Dedifferentiated amniotic fluid mesenchymal stem cell (primary cell): ENCODE measurements at regions not wholly inside any gene's neighbourhood (a gene's known extent, or its start where the extent isn't known, plus 50 kb on each side); places are given as distances from the start of the nearest gene placed in this dataset.
"Not testable (repeated sequence)": the region's sequence is repeated elsewhere in the genome, so short reads cannot be mapped to it uniquely, and the experiment has no call there.

Source experiments
- DNase-seq: peaks from one replicate; pipeline ENCODE4 v3.0.0-alpha.2; 2016; ENCODE audit errors: extremely low spot score

DNA sequence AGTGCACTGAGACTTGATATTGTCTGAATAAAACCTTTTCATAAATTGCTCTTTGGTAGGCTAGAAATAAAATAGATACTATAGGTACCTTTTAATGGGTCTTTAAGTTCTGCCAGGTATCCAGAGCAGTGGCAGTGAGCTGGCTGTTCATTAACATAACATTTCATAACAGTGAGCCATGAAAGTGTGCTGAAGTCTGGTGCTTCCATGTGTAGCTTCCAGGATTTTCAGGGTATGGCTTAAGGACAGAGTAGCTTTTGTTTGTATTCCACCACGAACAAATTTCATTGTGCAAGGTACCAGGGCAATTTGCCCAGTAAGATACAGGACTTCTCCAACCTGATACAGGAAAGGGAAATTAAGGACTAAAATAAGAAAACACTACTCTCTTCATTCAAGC is 124.7 kb upstream of the NANOGP8 start:
- DNase-seq, result no peak

DNA sequence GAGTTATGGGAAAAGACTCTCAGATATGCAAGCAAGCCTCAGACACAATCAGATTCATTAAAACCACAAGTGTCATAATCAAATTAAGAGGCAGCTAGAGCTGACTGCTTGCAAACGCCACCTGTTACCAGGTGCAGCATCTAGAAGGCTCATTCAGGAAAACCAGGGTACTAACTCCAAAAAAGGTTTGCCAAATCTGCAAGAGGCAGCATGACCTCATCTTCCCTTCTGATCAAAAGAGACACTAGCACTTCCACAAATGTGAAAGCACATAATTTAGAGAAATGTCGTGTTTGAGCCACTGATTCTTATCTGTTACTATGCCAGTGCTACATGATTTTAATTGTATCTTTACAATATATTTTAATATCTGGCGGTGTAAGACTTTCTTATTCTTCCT is 123.3 kb upstream of the NANOGP8 start:
- DNase-seq, result no peak

DNA sequence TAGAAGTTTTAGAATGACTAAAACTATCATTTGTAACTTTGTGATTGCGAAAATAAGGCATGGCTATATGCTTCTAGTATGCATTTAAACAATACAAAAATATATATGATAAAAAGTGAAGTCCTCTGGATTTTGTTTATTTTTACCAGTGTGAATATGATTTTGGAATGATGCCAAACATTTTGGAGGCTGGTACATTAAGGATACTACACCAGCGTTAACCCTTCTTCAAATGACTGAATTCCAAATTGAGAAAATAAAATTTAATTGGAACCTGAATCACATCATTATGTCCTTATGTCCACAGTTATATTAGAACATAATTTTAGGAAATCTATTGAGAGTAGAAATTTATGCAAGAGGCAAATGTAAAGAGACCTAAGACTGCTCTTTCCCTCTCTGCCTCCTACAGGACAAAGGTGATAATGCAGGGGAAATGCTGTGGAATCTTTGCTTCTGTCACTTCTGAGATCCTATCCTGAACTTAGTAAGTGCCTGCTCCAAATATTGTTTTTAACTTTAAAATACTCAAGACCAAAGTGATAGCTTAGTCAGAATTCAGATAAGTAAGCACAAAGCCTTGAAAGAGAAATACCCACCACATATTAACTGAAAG is 121.1 kb upstream of the NANOGP8 start:
- no peak for DNase-seq

DNA sequence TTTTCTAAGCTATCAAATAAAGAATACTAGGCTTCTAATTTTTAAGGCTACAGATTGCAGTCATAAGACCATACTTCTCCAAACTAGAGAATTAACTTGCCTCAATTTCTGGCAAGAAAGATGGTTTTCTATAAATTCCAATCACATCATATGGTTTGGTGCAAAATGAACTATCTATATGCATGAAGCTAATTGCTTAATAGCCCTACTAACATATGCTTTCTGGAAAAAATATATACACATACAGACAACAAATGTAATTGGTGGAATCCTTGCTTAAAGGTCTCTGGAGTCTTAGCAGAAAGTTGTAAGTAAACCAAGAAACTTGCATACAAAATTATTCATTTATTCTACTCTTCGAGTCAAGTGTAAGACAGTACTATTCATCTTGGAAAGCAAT is 113.1 kb upstream of the NANOGP8 start:
- DNase-seq, result no peak

DNA sequence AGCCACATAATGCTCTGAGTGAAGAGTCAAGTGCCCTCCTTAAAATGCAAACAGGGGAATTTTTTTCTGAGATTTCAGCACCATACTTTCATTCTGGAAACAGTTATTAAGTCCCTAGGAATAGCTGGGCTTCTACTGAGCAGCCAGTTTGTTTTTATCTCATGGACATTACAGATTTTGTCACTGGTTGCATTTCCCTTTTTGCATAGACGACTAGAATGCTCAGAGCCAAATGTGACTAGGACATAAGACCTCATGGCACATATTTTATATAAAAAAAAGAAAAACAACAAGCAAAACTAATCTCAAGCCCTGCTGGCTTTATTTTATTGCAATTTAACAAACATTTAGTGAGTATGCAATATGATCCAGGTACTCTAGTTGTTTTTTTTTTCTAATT is 112.7 kb upstream of the NANOGP8 start:
- DNase-seq, result no peak

DNA sequence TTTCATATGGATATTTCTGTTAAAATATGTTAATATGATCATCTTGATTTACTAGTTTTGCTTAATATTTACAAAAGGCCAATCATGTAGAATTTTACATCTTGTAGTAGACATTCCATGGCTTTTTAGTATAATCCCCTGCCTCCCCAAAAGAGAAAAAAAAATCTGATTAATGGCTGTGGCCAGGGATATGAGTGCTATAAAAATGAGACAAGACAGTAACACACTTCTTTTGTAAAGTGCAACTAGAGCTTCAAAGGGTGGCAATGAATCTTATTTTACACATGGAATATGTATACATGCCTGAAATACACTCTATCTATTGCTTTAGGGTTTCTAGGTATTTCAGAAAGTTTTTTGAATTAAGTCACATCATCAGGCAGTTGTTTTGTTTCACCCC is 112.2 kb upstream of the NANOGP8 start:
- no peak for DNase-seq

DNA sequence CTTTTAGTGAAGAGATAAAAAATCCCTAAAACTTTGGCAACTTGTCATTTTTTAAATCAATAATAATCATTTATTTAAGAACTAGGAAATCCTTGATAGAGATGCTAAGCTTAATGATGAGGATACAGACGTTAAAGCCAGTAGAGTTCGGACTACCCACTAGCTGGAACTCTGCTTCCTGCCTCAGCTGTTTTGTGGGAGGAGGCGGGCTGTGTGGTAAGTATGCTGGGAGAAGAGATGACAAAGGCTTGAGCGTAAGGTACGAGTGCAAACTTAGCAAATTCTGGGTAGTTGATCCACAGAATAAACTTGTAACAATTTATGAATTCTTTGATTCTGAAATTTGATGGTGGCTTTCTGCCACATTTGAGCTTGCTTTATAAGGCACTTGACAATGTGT is 111.2 kb upstream of the NANOGP8 start:
- DNase-seq, result no peak

DNA sequence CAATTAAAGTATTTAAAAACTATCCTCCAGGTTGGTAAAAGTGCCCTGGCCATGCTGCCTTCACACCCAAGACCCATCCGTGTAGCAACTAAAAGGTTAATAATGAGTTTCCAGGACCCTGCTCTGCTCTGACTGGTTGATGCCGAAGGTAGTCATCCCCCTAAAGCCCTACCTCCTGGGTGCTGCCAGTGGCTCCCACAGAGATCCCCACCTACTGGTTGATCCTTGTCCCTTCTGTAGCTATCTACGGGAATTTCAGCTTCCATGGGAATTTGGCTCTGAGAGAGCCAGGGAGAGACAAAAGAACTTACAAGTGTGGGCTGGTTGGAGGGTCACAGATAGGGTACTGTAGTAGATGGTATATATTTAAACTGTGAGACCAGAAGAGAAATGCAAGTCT is 110.6 kb upstream of the NANOGP8 start:
- no peak for DNase-seq

DNA sequence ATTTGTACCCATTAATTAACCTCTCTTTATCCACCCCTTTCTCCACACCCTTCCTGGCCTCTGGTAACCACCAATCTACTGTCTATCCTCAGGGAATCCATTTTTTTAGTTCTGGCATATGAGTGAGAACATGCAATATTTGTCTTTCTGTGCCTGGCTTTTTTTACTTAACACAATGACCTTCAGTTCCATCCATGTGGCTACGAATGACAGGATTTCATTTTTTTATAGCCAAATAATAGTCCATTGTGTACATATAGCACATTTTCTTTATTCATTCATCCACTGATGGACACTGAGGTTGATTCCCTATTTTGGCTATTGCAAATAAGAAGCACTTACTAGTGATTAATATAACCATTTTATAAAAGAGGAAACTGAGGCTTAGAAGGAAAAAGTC is 109.9 kb upstream of the NANOGP8 start:
- no peak for DNase-seq

DNA sequence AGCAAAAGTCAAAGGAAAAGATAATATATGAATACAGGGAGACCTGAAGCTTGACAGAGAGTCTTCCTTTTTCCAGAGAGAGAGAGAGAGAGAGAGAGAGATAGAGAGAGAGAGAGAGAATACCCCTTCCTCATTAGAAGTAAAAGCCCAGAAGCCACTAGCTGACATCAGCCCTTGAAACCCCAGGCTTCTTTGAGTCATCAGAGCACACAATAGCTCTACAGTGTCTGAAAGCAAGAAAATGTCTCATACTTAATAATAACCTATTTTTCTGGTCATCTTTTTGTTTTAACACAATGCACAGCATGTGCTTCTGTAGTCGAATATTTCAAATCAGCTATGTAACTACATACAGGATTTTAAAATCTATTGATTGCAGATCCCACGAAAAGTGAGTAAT is 109.2 kb upstream of the NANOGP8 start:
- no peak for DNase-seq

DNA sequence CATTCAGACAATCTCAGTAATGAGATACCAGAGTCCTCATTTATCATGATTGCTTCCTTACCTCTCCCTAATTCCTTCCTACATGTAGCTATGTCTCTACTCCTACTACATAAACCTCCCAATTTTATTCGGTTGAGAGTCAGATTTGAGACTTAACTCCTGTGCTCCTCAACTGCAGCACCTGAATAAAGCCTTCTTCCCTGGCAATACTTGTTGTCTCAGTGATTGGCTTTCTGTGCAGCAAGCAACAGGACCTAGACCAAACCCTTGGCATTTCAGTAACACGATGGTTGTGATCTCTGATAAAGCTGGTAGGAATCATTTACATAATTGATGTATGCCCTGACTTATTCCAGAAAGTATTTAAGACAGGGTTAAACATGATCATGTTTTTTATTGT is 106.7 kb upstream of the NANOGP8 start:
- no peak for DNase-seq

DNA sequence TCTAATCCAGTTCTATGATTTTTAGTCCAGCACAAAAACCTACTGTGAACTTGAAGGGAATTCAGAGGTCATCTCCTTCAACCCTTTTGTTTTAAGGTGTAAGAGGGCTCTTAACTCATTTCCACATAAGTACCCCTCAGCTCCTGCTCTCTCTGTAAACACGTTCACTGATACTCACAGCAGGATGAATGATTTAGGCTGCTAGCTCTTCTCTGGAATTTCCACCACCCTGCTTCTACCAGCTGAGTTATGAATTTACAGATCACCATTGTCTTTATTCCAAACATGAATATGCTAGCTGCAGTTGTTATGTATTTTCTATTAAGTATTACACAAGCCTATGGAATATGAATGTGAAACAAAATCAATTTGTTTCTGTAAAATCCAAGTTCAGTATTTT is 101.3 kb upstream of the NANOGP8 start:
- no peak for DNase-seq

DNA sequence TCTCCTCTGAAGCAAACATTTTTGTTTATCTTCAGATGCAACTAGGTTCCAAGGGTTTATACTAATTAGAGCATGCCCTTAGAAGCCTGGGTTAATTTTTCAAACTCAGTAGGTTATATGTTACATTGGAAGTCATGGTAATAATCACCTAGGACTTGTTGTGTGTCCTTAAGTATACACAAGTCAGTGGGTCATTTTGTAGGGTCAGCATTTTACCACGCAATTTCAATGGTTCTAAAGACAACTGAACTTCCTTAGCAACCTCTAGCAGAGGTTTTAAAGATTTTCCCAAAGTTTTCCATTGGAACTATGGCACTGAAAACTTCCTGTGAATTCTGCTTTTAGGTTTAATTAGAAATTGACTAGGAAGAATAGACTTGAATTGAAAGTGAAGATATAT is 99.6 kb upstream of the NANOGP8 start:
- DNase-seq, result no peak

DNA sequence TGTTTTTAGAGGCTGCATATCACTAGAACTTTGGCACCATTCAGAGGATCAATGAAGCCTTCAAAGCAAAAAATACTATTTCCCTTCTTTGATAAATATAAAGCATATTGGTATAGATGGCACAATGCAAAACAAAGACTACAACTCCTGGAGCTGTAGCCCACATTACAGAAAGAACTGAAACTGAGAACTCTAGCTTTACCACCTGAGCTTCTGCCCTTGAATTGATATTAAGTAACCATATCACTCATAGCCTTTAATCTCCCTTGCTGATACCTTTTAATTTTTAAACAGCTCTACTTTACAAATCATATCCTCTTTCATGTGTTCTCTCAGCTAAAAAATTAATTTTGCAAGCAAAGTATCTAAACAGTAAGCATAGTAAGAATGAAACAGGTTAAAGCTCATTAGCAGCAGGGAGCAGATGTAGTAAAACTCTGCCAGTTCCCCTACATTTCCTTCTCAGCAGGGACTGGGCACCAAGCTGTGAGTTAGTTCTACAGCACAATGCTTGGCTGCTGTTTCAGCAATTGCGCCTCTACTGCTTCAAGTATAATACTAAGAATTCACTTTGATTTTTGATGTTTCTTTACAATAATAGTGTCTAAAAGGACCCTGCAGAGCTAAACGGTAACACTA is 97.9 kb upstream of the NANOGP8 start:
- no peak for DNase-seq

DNA sequence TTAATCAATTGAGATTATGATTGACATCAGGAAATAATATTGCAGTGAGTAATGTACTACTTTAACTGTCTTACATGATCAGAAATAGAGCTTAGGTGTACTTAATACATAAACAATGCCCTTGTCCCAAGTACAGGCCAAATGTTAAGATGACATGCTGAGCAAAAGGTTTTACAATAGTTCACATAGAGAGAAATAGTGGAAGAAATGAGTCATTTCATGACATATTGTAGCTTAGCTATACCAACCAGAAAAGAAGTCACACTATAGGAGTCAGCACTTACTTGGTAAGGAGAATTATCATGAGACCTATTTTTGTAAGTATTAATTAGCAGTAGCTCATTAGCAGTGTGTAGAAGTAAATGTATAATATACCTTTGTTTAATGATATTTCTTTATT is 96.4 kb upstream of the NANOGP8 start:
- peak; percentile 22 for DNase-seq

DNA sequence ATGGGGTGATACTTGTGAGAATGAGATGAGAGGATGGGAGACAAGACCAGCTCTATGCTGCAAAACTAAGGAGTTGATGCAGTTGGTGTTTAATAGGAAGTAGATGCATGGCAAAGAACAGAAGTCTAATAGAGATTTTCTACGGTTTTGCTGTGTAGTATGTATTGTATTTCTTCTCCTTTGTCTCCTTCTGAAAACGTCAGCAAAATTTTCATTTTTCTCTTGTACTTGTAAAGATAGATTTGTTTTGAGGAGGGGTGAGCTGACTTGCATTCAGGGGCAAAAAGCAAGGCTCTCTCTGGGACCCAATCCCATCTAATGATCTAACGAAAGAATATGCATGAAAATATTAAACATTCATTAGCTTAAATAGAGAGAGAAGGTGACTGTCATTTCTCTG is 94.6 kb upstream of the NANOGP8 start:
- no peak for DNase-seq

DNA sequence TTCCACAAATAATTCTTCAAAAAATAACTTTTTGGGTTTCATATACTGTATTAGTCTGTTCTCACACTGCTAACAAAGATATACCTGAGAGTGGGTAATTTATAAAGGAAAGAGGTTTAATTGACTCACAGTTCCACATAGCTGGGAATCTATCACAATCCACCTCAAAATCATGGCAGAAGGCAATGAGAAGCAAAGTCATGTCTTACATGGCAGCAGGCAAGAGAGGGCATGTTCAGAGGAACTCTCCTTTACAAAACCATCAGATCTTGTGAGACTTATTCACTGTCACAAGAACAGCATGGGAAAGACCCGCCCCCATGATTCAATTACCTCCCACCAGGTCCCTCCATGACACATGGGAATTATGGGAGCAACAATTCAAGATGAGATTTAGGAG is 93.1 kb upstream of the NANOGP8 start:
- DNase-seq, result not testable (repeated sequence)

DNA sequence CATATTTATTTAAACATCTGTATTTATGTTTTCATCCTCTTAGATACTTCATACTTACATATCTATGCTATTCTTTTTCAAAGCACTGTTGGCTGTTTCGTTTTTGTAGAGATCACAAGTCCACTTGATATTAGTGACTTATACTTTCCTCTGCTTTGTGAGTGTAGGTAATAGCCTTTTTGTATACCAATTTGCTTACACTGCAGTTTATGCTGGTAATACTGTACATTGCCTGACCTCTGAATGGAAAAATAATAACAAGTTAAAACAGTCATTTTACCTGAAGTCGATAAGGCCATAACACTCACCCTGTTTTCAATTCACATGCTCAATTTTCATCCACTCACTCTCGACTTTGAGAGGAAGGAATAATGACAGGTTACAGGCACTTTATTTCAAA is 89.9 kb upstream of the NANOGP8 start:
- no peak for DNase-seq

DNA sequence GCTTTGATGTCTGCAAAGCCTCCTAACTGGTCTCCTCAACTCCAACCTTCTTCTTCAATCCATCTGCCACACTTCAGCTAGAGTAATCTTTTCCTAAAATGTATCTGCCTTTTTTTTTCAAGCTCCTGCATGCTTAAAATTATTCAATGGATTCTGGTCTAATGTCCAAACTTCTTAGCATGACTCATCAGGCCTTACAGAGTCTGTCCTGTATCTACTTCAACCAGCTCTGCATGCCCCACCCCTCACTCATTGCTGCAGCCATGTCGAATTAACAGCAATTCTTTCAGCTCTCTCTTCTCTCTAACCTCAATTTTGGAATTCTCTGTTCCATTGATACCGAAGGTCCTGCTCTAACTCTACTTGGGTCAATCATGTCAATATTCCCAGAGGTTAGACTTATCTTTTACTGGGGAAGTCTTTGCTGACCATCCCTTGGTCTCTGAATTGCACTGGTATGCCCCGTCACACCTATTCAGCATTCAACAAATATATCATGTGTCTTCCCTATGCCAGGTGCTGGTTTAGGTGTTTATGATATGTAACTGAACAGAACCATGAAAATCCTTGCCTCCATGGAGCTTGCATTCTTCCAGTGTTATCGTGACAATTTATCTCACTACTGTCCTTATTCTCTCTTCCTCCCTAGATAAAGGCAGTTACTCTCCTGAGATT is 88.5 kb upstream of the NANOGP8 start:
- no peak for DNase-seq

DNA sequence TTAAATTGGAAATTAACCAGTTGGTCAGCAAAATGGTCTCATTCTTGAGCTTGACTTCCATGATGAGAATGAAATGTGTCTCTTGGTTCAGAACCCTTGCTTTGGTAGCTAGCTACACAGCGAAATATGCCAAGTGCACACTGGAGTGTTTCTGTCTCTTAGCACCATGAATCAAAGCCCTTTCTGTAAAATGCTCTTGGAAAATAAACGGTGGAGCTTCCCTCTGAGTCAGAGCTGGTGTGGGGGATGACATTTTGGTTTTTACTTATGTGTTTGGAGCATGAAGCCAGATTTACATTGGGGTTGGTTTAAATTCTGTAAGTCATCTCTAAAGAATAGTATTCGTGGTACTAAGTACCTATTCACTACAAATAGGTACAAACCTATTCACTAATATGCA is 85.1 kb upstream of the NANOGP8 start:
- no peak for DNase-seq

DNA sequence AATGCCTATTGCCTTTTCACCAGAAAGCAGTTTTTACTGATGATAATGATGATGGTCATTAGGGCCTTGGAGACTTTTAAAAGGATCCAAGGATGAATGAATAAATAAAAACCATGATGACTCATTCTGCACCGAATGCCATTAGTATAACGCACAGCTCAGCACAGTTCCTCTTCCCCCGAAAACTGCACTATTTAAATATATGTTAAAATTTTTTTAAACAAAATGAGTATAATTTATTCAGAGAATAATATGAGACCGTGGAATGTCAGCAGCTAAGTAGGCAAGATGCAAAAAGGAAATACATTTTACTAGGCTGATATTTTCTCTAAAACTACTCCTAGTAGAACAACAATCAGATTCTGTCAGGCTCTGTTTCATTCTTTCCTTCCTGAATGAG is 83.4 kb upstream of the NANOGP8 start:
- DNase-seq, result no peak

DNA sequence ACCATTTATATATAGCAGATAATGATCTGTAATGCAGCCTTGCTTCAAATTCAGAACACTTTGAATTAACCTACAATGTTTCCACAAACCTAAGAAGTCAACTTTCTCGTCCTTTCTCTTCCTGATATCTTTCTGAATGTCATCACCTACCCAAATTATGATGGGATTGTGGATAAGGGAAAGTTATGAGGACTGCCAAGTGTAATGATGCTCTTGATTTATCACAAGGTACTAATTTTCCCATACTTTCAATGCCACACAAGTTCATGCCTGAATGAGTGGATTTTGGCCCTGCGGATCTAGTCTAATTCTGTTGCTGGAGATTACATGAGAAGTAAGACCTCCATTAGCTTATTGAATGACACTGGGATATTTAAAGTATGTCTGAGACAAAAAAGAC is 82.6 kb upstream of the NANOGP8 start:
- no peak for DNase-seq

DNA sequence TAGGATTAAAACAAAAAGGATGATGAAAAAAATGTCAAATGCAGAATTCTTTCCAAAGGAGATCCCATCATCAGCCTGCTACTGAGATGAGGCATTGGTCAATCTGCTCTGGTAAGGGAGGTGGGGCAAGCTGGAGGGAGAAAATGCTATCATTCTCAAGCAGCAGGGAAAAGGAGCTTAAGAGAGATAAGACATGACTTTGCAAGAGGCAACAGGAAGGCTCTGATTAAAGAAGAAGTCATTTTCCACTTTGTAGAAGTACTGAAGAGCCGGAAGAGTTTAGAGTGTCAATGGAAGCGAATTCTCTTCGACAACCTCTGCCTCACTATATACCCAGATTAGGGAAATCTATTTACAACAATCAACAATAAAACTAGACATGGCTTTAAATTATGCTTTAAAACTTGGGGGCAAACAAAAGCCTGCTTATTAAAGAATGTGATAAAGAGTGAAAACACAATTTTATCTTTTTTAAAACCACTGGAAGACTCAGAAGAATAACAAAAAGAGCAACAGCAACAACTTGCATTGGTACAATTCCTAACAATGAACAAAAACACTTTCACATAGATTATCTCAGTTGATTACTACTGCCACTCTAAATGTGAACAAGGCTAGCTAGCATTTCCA is 81.8 kb upstream of the NANOGP8 start:
- no peak for DNase-seq
